Astrocyte (in vitro differentiated cells and primary cell): ENCODE measurements at regions not wholly inside any gene's neighbourhood (a gene's known extent, or its start where the extent isn't known, plus 50 kb on each side); places are given as distances from the start of the nearest gene placed in this dataset.

ENCODE experiments used
- DNase-seq: peaks from one replicate; pipeline ENCODE4 v3.0.0-alpha.2; 2010; ENCODE audit warnings: low read depth
- FAIRE-seq: peaks from 2 replicates; lab custom pipeline; 2011; peaks lifted over from hg19 to GRCh38; lab: Jason Lieb, UNC
- H2AFZ ChIP-seq: 2 replicates; pipeline ENCODE4 v1.6.0; 2012; ENCODE audit warnings: low read depth, low read length, inconsistent platforms
- H3K27ac ChIP-seq: 2 replicates; pipeline ENCODE4 v1.5.1; 2011; ENCODE audit warnings: low read depth, low read length, inconsistent platforms
- H3K27me3 ChIP-seq: 2 replicates; pipeline ENCODE4 v1.6.0; 2011; ENCODE audit warnings: low read length, inconsistent platforms; ENCODE audit not compliant: insufficient read depth
- H3K36me3 ChIP-seq: 2 replicates; pipeline ENCODE4 v1.5.1; 2011; ENCODE audit warnings: low read length, inconsistent platforms; ENCODE audit not compliant: insufficient read depth
- H3K4me1 ChIP-seq: 2 replicates; pipeline ENCODE4 v1.5.1; 2011; ENCODE audit warnings: low read length, inconsistent platforms; ENCODE audit not compliant: insufficient read depth
- H3K4me2 ChIP-seq: 2 replicates; pipeline ENCODE4 v1.6.0; 2012; ENCODE audit warnings: low read length, inconsistent platforms
- H3K4me3 ChIP-seq: 2 replicates; pipeline ENCODE4 v1.5.1; 2011; ENCODE audit warnings: low read depth, mild to moderate bottlenecking, low read length, inconsistent platforms; ENCODE audit not compliant: insufficient read depth
- H3K79me2 ChIP-seq: 2 replicates; pipeline ENCODE4 v1.6.0; 2012; ENCODE audit warnings: mild to moderate bottlenecking, low read length, inconsistent platforms; ENCODE audit not compliant: insufficient read depth
- H3K9ac ChIP-seq: 2 replicates; pipeline ENCODE4 v1.6.0; 2012; ENCODE audit warnings: mild to moderate bottlenecking, low read length, inconsistent platforms
- H3K9me3 ChIP-seq: 2 replicates; pipeline ENCODE4 v1.5.1; 2012; ENCODE audit warnings: low read depth, mild to moderate bottlenecking, low read length, inconsistent platforms; ENCODE audit not compliant: insufficient read depth
- H4K20me1 ChIP-seq: 2 replicates; pipeline ENCODE4 v1.6.0; 2012; ENCODE audit warnings: low read length, inconsistent platforms; ENCODE audit not compliant: insufficient read depth
- H3K27ac Mint-ChIP-seq: one replicate; pipeline ENCODE4 v1.8.0; 2021; ENCODE audit warnings: mild to moderate bottlenecking, mixed read lengths; ENCODE audit not compliant: unreplicated experiment
- H3K27me3 Mint-ChIP-seq: one replicate; pipeline ENCODE4 v1.8.0; 2021; ENCODE audit warnings: low read depth, mixed read lengths; ENCODE audit not compliant: unreplicated experiment
- H3K36me3 Mint-ChIP-seq: one replicate; pipeline ENCODE4 v1.8.0; 2021; ENCODE audit warnings: low read depth, mixed read lengths; ENCODE audit not compliant: unreplicated experiment
- H3K4me1 Mint-ChIP-seq: one replicate; pipeline ENCODE4 v1.8.0; 2021; ENCODE audit warnings: low read depth, mixed read lengths; ENCODE audit not compliant: unreplicated experiment
- H3K4me3 Mint-ChIP-seq: one replicate; pipeline ENCODE4 v1.8.0; 2021; ENCODE audit warnings: mild to moderate bottlenecking, moderate library complexity, mixed read lengths; ENCODE audit not compliant: unreplicated experiment
- H3K9me3 Mint-ChIP-seq: one replicate; pipeline ENCODE4 v1.8.0; 2021; ENCODE audit warnings: mild to moderate bottlenecking, mixed read lengths; ENCODE audit not compliant: unreplicated experiment
- EZH2 ChIP-seq: IDR thresholded peaks from 2 replicates; pipeline ENCODE4 v1.6.1; 2012; ENCODE audit warnings: mild to moderate bottlenecking, low read length, inconsistent platforms; ENCODE audit not compliant: insufficient read depth
- TF ChIP-seq, protein P1 (sequence below): IDR thresholded peaks from 2 replicates; pipeline ENCODE4 v1.5.1; 2011; ENCODE audit warnings: low read depth, mild to moderate bottlenecking, inconsistent platforms, low read length, moderate library complexity; ENCODE audit not compliant: insufficient read depth

GRCh38 chr3:124051636-124052035, 59.7 kb upstream of the ROPN1 start:
- Histone ChIP-seq H3K4me2 (no peak overlapping the region), H3K9me3 (no peaks in the 10 kb centered on the region), H3K27me3 (no peaks in the 10 kb centered on the region), H3K27ac (no peak overlapping the region), H3K79me2 (peaks cover 16% of the 10 kb centered on the region), H2AFZ (no peak overlapping the region), H3K4me3 (no peak overlapping the region), H4K20me1 (peaks cover 66% of the 10 kb centered on the region), H3K9ac (no peak overlapping the region), H3K36me3 (no peaks in the 10 kb centered on the region), H3K4me1 (no peaks in the 10 kb centered on the region)
- Mint-ChIP-seq H3K27me3 (peaks cover 7% of the 10 kb centered on the region), H3K9me3 (peaks cover 1% of the 10 kb centered on the region), H3K27ac (peak overlapping the region; percentile 14), H3K4me1 (peaks cover 19% of the 10 kb centered on the region), H3K36me3 (peaks cover 2% of the 10 kb centered on the region), H3K4me3 (no peak overlapping the region)
- FAIRE-seq (no peak), DNase-seq (no peak)
- TF ChIP-seq, protein P1, sequence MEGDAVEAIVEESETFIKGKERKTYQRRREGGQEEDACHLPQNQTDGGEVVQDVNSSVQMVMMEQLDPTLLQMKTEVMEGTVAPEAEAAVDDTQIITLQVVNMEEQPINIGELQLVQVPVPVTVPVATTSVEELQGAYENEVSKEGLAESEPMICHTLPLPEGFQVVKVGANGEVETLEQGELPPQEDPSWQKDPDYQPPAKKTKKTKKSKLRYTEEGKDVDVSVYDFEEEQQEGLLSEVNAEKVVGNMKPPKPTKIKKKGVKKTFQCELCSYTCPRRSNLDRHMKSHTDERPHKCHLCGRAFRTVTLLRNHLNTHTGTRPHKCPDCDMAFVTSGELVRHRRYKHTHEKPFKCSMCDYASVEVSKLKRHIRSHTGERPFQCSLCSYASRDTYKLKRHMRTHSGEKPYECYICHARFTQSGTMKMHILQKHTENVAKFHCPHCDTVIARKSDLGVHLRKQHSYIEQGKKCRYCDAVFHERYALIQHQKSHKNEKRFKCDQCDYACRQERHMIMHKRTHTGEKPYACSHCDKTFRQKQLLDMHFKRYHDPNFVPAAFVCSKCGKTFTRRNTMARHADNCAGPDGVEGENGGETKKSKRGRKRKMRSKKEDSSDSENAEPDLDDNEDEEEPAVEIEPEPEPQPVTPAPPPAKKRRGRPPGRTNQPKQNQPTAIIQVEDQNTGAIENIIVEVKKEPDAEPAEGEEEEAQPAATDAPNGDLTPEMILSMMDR: no peak
- no peak for TF ChIP-seq EZH2

DNA sequence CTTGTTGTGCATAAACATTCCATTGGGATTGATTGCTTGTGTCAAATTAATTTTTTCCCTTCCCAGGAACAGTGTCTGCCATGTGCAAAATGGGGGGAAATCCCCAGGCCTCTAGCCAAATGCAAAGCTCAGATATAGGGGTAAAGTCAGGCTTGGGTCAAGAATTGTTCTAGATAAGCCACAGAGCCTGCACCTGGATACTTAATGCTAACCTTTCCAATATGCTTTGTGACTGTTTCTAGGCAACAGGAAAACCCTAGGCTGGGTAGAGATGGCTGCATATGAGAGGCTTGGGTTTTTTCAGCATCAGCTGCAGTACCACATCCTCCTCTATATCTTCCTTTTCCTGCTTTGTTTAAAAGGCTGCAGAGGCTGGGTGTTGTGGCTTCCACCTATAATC, 61.9 kb upstream of the ROPN1 start:
- Histone ChIP-seq H3K9me3 (no peaks in the 10 kb centered on the region), H2AFZ (no peak overlapping the region), H3K27me3 (no peaks in the 10 kb centered on the region), H3K4me3 (no peak overlapping the region), H3K4me1 (no peaks in the 10 kb centered on the region), H3K36me3 (no peaks in the 10 kb centered on the region), H3K79me2 (peaks cover 25% of the 10 kb centered on the region), H4K20me1 (peaks cover 75% of the 10 kb centered on the region), H3K27ac (no peak overlapping the region), H3K9ac (no peak overlapping the region), H3K4me2 (no peak overlapping the region)
- Mint-ChIP-seq H3K4me3 (no peak overlapping the region), H3K36me3 (peaks cover 4% of the 10 kb centered on the region), H3K27me3 (peaks cover 7% of the 10 kb centered on the region), H3K27ac (no peak overlapping the region), H3K4me1 (peaks cover 23% of the 10 kb centered on the region), H3K9me3 (peaks cover 1% of the 10 kb centered on the region)
- DNase-seq (no peak), FAIRE-seq (no peak)
- TF ChIP-seq EZH2: no peak
- TF ChIP-seq, protein P1: no peak

DNA sequence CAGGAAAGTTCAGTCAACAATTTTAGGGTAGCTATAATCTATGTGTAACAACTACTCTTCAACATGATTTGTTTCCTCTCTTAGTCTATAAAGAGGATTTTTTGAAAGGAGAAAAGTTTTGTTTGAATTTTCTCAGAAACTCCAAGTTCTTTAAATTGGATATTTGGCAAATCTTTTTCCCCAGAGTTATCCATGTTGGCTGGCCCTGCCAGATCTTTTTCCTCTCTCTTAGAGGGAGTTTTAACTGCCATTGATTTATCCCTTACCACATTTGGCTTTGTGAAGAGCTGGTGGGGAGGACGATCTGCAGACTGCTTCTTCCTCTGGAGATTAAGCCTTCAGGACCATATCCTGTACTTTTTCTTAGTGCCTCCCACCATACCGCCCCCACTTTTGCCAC, 64.9 kb upstream of the ROPN1 start:
- H3K27me3 Mint-ChIP-seq: peaks cover 4% of the 10 kb centered on the region
- H3K79me2 ChIP-seq: peaks cover 26% of the 10 kb centered on the region

More for the DNA sequence above, 64.9 kb upstream of the ROPN1 start:
- no peak overlapping the region for H3K4me3 Mint-ChIP-seq
- no peak overlapping the region for H3K4me2 ChIP-seq
- H3K4me1 Mint-ChIP-seq: peaks cover 24% of the 10 kb centered on the region
- no peak overlapping the region for H3K4me3 ChIP-seq
- H4K20me1 ChIP-seq: peaks cover 74% of the 10 kb centered on the region
- TF ChIP-seq, protein P1: no peak
- TF ChIP-seq EZH2: no peak
- no peak overlapping the region for H2AFZ ChIP-seq
- peaks cover 3% of the 10 kb centered on the region for H3K36me3 Mint-ChIP-seq
- no peak overlapping the region for H3K9ac ChIP-seq
- no peaks in the 10 kb centered on the region for H3K9me3 ChIP-seq
- no peaks in the 10 kb centered on the region for H3K27me3 ChIP-seq
- no peaks in the 10 kb centered on the region for H3K36me3 ChIP-seq
- H3K4me1 ChIP-seq: no peaks in the 10 kb centered on the region
- H3K9me3 Mint-ChIP-seq: peaks cover 1% of the 10 kb centered on the region
- DNase-seq (no peak), FAIRE-seq (no peak)
- H3K27ac ChIP-seq: no peak overlapping the region
- no peak overlapping the region for H3K27ac Mint-ChIP-seq
